NB4 (cell line): ENCODE measurements at regions not wholly inside any gene's neighbourhood (a gene's known extent, or its start where the extent isn't known, plus 50 kb on each side); places are given as distances from the start of the nearest gene placed in this dataset.

Experiments used
- DNase-seq: peaks from one replicate; pipeline ENCODE4 v3.0.0; 2010; ENCODE audit warnings: low read depth
- H3K4me3 ChIP-seq: one replicate; pipeline ENCODE4 v1.5.1; 2011; ENCODE audit warnings: mild to moderate bottlenecking, low read depth, low read length, moderate library complexity
- CTCF ChIP-seq: IDR thresholded peaks from one replicate; pipeline ENCODE4 v1.5.1; 2012; ENCODE audit warnings: low read depth, low read length
- MYC ChIP-seq: IDR thresholded peaks from 2 replicates; pipeline ENCODE4 v1.6.1; 2011; ENCODE audit warnings: low read depth, low read length
- POLR2A ChIP-seq: IDR thresholded peaks from 2 replicates; pipeline ENCODE4 v1.6.1; 2011; ENCODE audit warnings: mild to moderate bottlenecking; ENCODE audit not compliant: insufficient read length; ENCODE audit errors: extremely low read depth
- TF ChIP-seq, protein P1 (sequence below): IDR thresholded peaks from 2 replicates; pipeline ENCODE4 v1.6.1; 2011; ENCODE audit warnings: low read depth, low read length

GRCh38 chr2:136347981-136348380 lies 230.0 kb upstream of the CXCR4 start:
- H3K4me3 ChIP-seq: no peak overlapping the region
- no peak for TF ChIP-seq MYC
- TF ChIP-seq, protein P1, sequence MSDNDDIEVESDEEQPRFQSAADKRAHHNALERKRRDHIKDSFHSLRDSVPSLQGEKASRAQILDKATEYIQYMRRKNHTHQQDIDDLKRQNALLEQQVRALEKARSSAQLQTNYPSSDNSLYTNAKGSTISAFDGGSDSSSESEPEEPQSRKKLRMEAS: no peak
- no peak for TF ChIP-seq POLR2A
- TF ChIP-seq CTCF: no peak
- DNase-seq: no peak

DNA sequence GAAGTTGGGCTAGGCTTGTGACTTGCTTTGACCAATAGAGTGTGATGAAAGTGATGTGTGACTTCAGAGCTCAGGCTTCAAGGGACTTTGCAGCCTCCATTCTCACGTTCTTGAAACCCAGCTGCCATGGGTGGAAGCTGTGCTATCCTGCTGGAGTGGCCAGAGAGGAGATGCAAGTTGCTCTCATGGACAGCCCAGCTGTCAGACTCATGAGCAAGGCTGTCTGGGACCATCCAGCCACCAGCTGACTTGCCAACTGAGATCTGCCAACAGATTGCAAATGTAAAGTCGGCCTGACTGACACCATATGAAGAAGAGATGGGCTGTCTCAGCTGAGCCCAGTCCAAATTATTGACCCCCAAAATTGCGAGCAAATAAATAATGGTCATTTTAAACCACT lies 226.4 kb upstream of the CXCR4 start:
- DNase-seq: no peak
- H3K4me3 ChIP-seq: no peak overlapping the region

GRCh38 chr2:136342138-136342537 lies 224.2 kb upstream of the CXCR4 start:
- DNase-seq: no peak
- no peak overlapping the region for H3K4me3 ChIP-seq
- no peak for TF ChIP-seq CTCF
- no peak for TF ChIP-seq MYC

More for the DNA sequence above, 226.4 kb upstream of the CXCR4 start:
- TF ChIP-seq CTCF: no peak
- no peak for TF ChIP-seq POLR2A
- no peak for TF ChIP-seq MYC
- TF ChIP-seq, protein P1: no peak

DNA sequence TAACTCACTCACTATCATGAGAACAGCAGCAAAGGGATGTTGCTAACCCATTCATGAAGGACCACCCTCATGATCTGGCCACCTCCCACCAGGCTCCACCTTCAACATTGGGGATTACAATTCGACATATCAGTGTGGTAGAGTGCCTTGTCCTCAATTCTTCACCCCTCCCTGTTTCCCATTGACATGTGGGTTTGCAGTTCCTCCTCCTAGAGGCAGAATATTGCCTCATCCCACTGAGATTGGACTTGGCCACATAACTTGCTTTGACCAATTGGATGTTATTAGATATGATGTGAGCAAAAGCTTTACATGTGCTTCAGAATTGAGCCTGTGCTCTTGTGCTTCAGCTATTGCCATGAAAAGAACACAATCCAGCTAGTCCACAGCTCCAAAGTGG lies 217.0 kb upstream of the CXCR4 start:
- no peak for TF ChIP-seq MYC
- TF ChIP-seq CTCF: no peak
- TF ChIP-seq, protein P1: no peak
- TF ChIP-seq POLR2A: no peak
- no peak for DNase-seq
- H3K4me3 ChIP-seq: no peak overlapping the region

- H3K4me3 ChIP-seq: no peak overlapping the region
- DNase-seq: no peak
- TF ChIP-seq MYC: no peak
- no peak for TF ChIP-seq POLR2A
- no peak for TF ChIP-seq CTCF
- TF ChIP-seq, protein P1: no peak
Measured at GRCh38 chr2:136332436-136333095, 214.6 kb upstream of the CXCR4 start.

GRCh38 chr2:136331226-136331625 lies 213.3 kb upstream of the CXCR4 start:
- no peak for TF ChIP-seq MYC
- TF ChIP-seq, protein P1: no peak
- H3K4me3 ChIP-seq: no peak overlapping the region
- no peak for DNase-seq
